DND-41 (cell line): ENCODE measurements at regions not wholly inside any gene's neighbourhood (a gene's known extent, or its start where the extent isn't known, plus 50 kb on each side); places are given as distances from the start of the nearest gene placed in this dataset.

ENCODE experiments used
- ATAC-seq: fragments of 200-7000 bp; cut with Tn5 transposase; 3 replicates; pipeline ENCODE4 v1.9.1; 2021; ENCODE audit warnings: low read depth; ENCODE audit not compliant: insufficient read depth
- DNase-seq: peaks from one replicate; pipeline ENCODE4 v3.0.0-alpha.2; 2020
- H2AFZ ChIP-seq: 2 replicates; pipeline ENCODE4 v1.6.0; 2012; ENCODE audit warnings: low read depth, low read length
- H3K27ac ChIP-seq: 2 replicates; pipeline ENCODE4 v1.5.1; 2012; ENCODE audit warnings: low read length, inconsistent platforms
- H3K27me3 ChIP-seq: fragments of 200-600 bp; sonication (generic); 2 replicates; pipeline ENCODE4 v1.6.0; 2012; ENCODE audit warnings: low read length, mild to moderate bottlenecking, inconsistent platforms; ENCODE audit not compliant: insufficient read depth, poor library complexity
- H3K36me3 ChIP-seq: 2 replicates; pipeline ENCODE4 v1.5.1; 2012; ENCODE audit warnings: low read length, inconsistent platforms; ENCODE audit not compliant: insufficient read depth
- H3K4me1 ChIP-seq: 2 replicates; pipeline ENCODE4 v1.5.1; 2012; ENCODE audit warnings: mild to moderate bottlenecking, low read length; ENCODE audit not compliant: insufficient read depth
- H3K4me2 ChIP-seq: 2 replicates; pipeline ENCODE4 v1.6.0; 2012; ENCODE audit warnings: mild to moderate bottlenecking, moderate library complexity, low read length, inconsistent platforms; ENCODE audit not compliant: insufficient read depth
- H3K4me3 ChIP-seq, 2 experiments: fragments of 200-600 bp in 1 of 2; shearing (Covaris generic) in 1 of 2; 2 replicates each; pipeline ENCODE4 v1.5.1; 2012 to 2016; ENCODE audit warnings: inconsistent platforms in 2 of 2, low read length in 2 of 2, mild to moderate bottlenecking in 2 of 2, low read depth in 1 of 2, moderate library complexity in 1 of 2
- H3K79me2 ChIP-seq: 2 replicates; pipeline ENCODE4 v1.6.0; 2012; ENCODE audit warnings: low read length, inconsistent platforms; ENCODE audit not compliant: insufficient read depth
- H3K9ac ChIP-seq: 2 replicates; pipeline ENCODE4 v1.6.0; 2012; ENCODE audit warnings: low read depth, mild to moderate bottlenecking, inconsistent platforms, low read length, moderate library complexity
- H3K9me3 ChIP-seq: 2 replicates; pipeline ENCODE4 v1.5.1; 2012; ENCODE audit warnings: low read length, moderate library complexity, mild to moderate bottlenecking, inconsistent platforms; ENCODE audit not compliant: insufficient read depth, severe bottlenecking
- H4K20me1 ChIP-seq: 2 replicates; pipeline ENCODE4 v1.6.0; 2012; ENCODE audit warnings: low read length; ENCODE audit not compliant: insufficient read depth
- CTCF ChIP-seq: IDR thresholded peaks from 2 replicates; pipeline ENCODE4 v1.5.1; 2012; ENCODE audit warnings: borderline replicate concordance, low read length, moderate library complexity, mild to moderate bottlenecking; ENCODE audit not compliant: poor library complexity, severe bottlenecking; ENCODE audit errors: extremely low read depth
- EZH2 ChIP-seq: IDR thresholded peaks from 3 replicates; pipeline ENCODE4 v1.6.1; 2012; ENCODE audit warnings: borderline replicate concordance, low read depth, mild to moderate bottlenecking, moderate library complexity, low read length, inconsistent platforms; ENCODE audit not compliant: severe bottlenecking

GRCh38 chr9:19922476-19923118 is 133.8 kb upstream of the SLC24A2 start:
- no peaks in the 10 kb centered on the region for H3K27me3 ChIP-seq
- H3K9me3 ChIP-seq, result no peaks in the 10 kb centered on the region
- no peak overlapping the region for H3K4me2 ChIP-seq
- no peak overlapping the region for H3K4me3 ChIP-seq
- no peaks in the 10 kb centered on the region for H3K79me2 ChIP-seq
- DNase-seq, result peak; percentile 13
- ATAC-seq, result no peak
- peaks cover 32% of the 10 kb centered on the region for H3K4me1 ChIP-seq
- no peaks in the 10 kb centered on the region for H3K36me3 ChIP-seq
- TF ChIP-seq EZH2 (no peak), CTCF (peak; percentile 48)
- no peak overlapping the region for H3K27ac ChIP-seq
- H4K20me1 ChIP-seq, result no peaks in the 10 kb centered on the region
- H2AFZ ChIP-seq, result no peak overlapping the region; the same call in 1 of the 2 replicates
- H3K9ac ChIP-seq, result no peak overlapping the region

DNA sequence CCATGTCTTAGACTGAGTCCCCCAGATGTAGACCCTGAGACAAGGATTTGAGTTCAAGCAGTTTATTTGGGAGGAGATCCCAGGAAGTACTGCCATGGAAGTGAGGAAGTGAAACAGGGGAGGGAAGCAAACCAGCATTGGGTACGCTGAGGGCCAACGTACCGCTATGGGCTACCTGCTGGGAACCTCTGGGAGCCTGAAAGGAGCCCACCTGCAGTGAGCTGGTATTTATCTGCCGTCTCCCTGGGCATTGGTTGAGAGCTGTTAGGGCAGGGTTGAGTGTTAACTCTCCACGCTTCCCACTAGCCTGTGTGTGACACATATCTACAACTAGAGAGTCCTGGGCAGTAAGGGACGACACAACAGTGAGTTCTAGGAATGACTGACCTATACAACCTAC is 131.6 kb upstream of the SLC24A2 start:
- no peaks in the 10 kb centered on the region for H3K9me3 ChIP-seq
- TF ChIP-seq EZH2 (no peak), CTCF (no peak)
- no peak for DNase-seq
- ATAC-seq, result no peak
- H3K36me3 ChIP-seq, result no peaks in the 10 kb centered on the region
- no peak overlapping the region for H3K4me3 ChIP-seq
- no peak overlapping the region for H2AFZ ChIP-seq
- no peaks in the 10 kb centered on the region for H4K20me1 ChIP-seq
- no peak overlapping the region for H3K27ac ChIP-seq
- peaks cover 10% of the 10 kb centered on the region for H3K4me1 ChIP-seq
- no peak overlapping the region for H3K4me2 ChIP-seq
- H3K9ac ChIP-seq, result no peak overlapping the region
- H3K79me2 ChIP-seq, result no peaks in the 10 kb centered on the region
- no peaks in the 10 kb centered on the region for H3K27me3 ChIP-seq

- TF ChIP-seq CTCF (no peak), EZH2 (no peak)
- no peaks in the 10 kb centered on the region for H3K36me3 ChIP-seq
- H3K9me3 ChIP-seq, result no peaks in the 10 kb centered on the region
- no peaks in the 10 kb centered on the region for H3K27me3 ChIP-seq
- H3K4me2 ChIP-seq, result no peak overlapping the region
- no peaks in the 10 kb centered on the region for H4K20me1 ChIP-seq
- H3K4me1 ChIP-seq, result peaks cover 10% of the 10 kb centered on the region
- H3K9ac ChIP-seq, result no peak overlapping the region
- H3K27ac ChIP-seq, result no peak overlapping the region
- ATAC-seq (peak; percentile 86), DNase-seq (peak; percentile 40)
- no peak overlapping the region for H3K4me3 ChIP-seq
- H3K79me2 ChIP-seq, result no peaks in the 10 kb centered on the region
- no peak overlapping the region for H2AFZ ChIP-seq
Measured at GRCh38 chr9:19918630-19919029, 129.8 kb upstream of the SLC24A2 start.
